ENCODE measurements at regions not wholly inside any gene's neighbourhood (a gene's known extent, or its start where the extent isn't known, plus 50 kb on each side); places are given as distances from the start of the nearest gene placed in this dataset.

- DNase-seq (ENCODE audit: insufficient read length): no peak
These were observed 214.0 kb upstream of the UGT8 start for GRCh38 chr4:114384629-114385028.

GRCh38 chr4:114385195-114385985 lies 213.2 kb upstream of the UGT8 start:
- FAIRE-seq (no peak), DNase-seq (ENCODE audit: insufficient read length) (no peak)
- no peak for TF ChIP-seq POLR2A (IDR thresholded peaks at IDR 0.05; ENCODE audit: low read depth, low read length)
- TF ChIP-seq POLR2AphosphoS5 (IDR thresholded peaks at IDR 0.05; ENCODE audit: low read depth, low read length): no peak
- no peak for TF ChIP-seq TAF1 (IDR thresholded peaks at IDR 0.05; ENCODE audit: borderline replicate concordance, low read depth, low read length)

More at GRCh38 chr4:114384629-114385028, 214.0 kb upstream of the UGT8 start:
- no peak for FAIRE-seq
- no peak for TF ChIP-seq POLR2A (IDR thresholded peaks at IDR 0.05; ENCODE audit: low read depth, low read length)
- TF ChIP-seq TAF1 (IDR thresholded peaks at IDR 0.05; ENCODE audit: borderline replicate concordance, low read depth, low read length): no peak
- no peak for TF ChIP-seq POLR2AphosphoS5 (IDR thresholded peaks at IDR 0.05; ENCODE audit: low read depth, low read length)

GRCh38 chr4:114386637-114387233 lies 211.9 kb upstream of the UGT8 start:
- DNase-seq (ENCODE audit: insufficient read length): no peak
- FAIRE-seq: peak; percentile 38
- no peak for TF ChIP-seq POLR2A (IDR thresholded peaks at IDR 0.05; ENCODE audit: low read depth, low read length)
- TF ChIP-seq POLR2AphosphoS5 (IDR thresholded peaks at IDR 0.05; ENCODE audit: low read depth, low read length): no peak
- TF ChIP-seq TAF1 (IDR thresholded peaks at IDR 0.05; ENCODE audit: borderline replicate concordance, low read depth, low read length): no peak

- DNase-seq (ENCODE audit: insufficient read length) (no peak), FAIRE-seq (no peak)
- TF ChIP-seq POLR2A (IDR thresholded peaks at IDR 0.05; ENCODE audit: low read depth, low read length): no peak
- TF ChIP-seq POLR2AphosphoS5 (IDR thresholded peaks at IDR 0.05; ENCODE audit: low read depth, low read length): no peak
- TF ChIP-seq TAF1 (IDR thresholded peaks at IDR 0.05; ENCODE audit: borderline replicate concordance, low read depth, low read length): no peak
These were observed 209.4 kb upstream of the UGT8 start for GRCh38 chr4:114389070-114389685.

GRCh38 chr4:114393295-114394038 lies 205.1 kb upstream of the UGT8 start:
- no peak for TF ChIP-seq POLR2A (IDR thresholded peaks at IDR 0.05; ENCODE audit: low read depth, low read length)
- DNase-seq (ENCODE audit: insufficient read length) (no peak), FAIRE-seq (no peak)

- FAIRE-seq (no peak), DNase-seq (ENCODE audit: insufficient read length) (no peak)
- TF ChIP-seq POLR2AphosphoS5 (IDR thresholded peaks at IDR 0.05; ENCODE audit: low read depth, low read length) (no peak), TAF1 (IDR thresholded peaks at IDR 0.05; ENCODE audit: borderline replicate concordance, low read depth, low read length) (no peak), POLR2A (IDR thresholded peaks at IDR 0.05; ENCODE audit: low read depth, low read length) (no peak)
These were observed 201.8 kb upstream of the UGT8 start for GRCh38 chr4:114396808-114397207.

- DNase-seq (ENCODE audit: insufficient read length) (no peak), FAIRE-seq (no peak)
These were observed 200.2 kb upstream of the UGT8 start for GRCh38 chr4:114398410-114398809.

GRCh38 chr4:114399105-114399504 lies 199.5 kb upstream of the UGT8 start:
- no peak for FAIRE-seq

More at GRCh38 chr4:114398410-114398809, 200.2 kb upstream of the UGT8 start:
- TF ChIP-seq TAF1 (IDR thresholded peaks at IDR 0.05; ENCODE audit: borderline replicate concordance, low read depth, low read length) (no peak), POLR2AphosphoS5 (IDR thresholded peaks at IDR 0.05; ENCODE audit: low read depth, low read length) (no peak), POLR2A (IDR thresholded peaks at IDR 0.05; ENCODE audit: low read depth, low read length) (no peak)

GRCh38 chr4:114400531-114400930 lies 198.1 kb upstream of the UGT8 start:
- DNase-seq (ENCODE audit: insufficient read length): no peak
- FAIRE-seq: no peak
- no peak for TF ChIP-seq TAF1 (IDR thresholded peaks at IDR 0.05; ENCODE audit: borderline replicate concordance, low read depth, low read length)
- TF ChIP-seq POLR2AphosphoS5 (IDR thresholded peaks at IDR 0.05; ENCODE audit: low read depth, low read length): no peak
- TF ChIP-seq POLR2A (IDR thresholded peaks at IDR 0.05; ENCODE audit: low read depth, low read length): no peak

More at GRCh38 chr4:114399105-114399504, 199.5 kb upstream of the UGT8 start:
- DNase-seq (ENCODE audit: insufficient read length): no peak
- TF ChIP-seq TAF1 (IDR thresholded peaks at IDR 0.05; ENCODE audit: borderline replicate concordance, low read depth, low read length) (no peak), POLR2AphosphoS5 (IDR thresholded peaks at IDR 0.05; ENCODE audit: low read depth, low read length) (no peak), POLR2A (IDR thresholded peaks at IDR 0.05; ENCODE audit: low read depth, low read length) (no peak)

GRCh38 chr4:114401483-114401882 lies 197.1 kb upstream of the UGT8 start:
- TF ChIP-seq POLR2AphosphoS5 (IDR thresholded peaks at IDR 0.05; ENCODE audit: low read depth, low read length): no peak
- no peak for TF ChIP-seq POLR2A (IDR thresholded peaks at IDR 0.05; ENCODE audit: low read depth, low read length)
- TF ChIP-seq TAF1 (IDR thresholded peaks at IDR 0.05; ENCODE audit: borderline replicate concordance, low read depth, low read length): no peak

GRCh38 chr4:114417214-114417613 lies 181.4 kb upstream of the UGT8 start:
- DNase-seq (ENCODE audit: insufficient read length) (no peak), FAIRE-seq (no peak)
- TF ChIP-seq POLR2A (IDR thresholded peaks at IDR 0.05; ENCODE audit: low read depth, low read length) (no peak), TAF1 (IDR thresholded peaks at IDR 0.05; ENCODE audit: borderline replicate concordance, low read depth, low read length) (no peak), POLR2AphosphoS5 (IDR thresholded peaks at IDR 0.05; ENCODE audit: low read depth, low read length) (no peak)

More at GRCh38 chr4:114401483-114401882, 197.1 kb upstream of the UGT8 start:
- DNase-seq (ENCODE audit: insufficient read length) (no peak), FAIRE-seq (no peak)
